GM21515 (cell line): ENCODE measurements at regions not wholly inside any gene's neighbourhood (a gene's known extent, or its start where the extent isn't known, plus 50 kb on each side); places are given as distances from the start of the nearest gene placed in this dataset.
"Not testable (repeated sequence)": the region's sequence is repeated elsewhere in the genome, so short reads cannot be mapped to it uniquely, and the experiment has no call there.

Source experiments
- ATAC-seq: cut with Tn5 transposase; IDR thresholded peaks from one replicate; pipeline ENCODE4 v1.9.1; 2021; ENCODE audit not compliant: unreplicated experiment

DNA sequence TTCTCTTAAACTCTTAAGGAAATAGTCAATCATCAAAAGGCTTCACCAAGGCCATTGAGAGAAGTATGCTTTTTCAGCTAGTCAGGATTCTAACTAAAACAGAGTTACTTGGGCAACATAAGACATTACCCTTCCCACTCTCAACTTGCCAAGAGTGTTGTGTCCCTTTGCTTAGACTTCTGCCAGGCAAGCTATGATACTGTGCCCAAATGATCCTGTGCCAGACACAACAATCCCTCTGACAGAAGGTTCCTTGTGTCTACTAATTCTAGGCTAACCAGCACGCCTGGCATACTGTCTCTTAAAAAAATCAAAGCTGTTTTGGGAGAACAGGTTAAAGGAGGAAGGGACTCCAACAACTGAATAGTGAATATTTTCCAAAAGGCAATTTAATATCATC, 750.6 kb downstream of the CDY1 start:
- not testable (repeated sequence) for ATAC-seq

DNA sequence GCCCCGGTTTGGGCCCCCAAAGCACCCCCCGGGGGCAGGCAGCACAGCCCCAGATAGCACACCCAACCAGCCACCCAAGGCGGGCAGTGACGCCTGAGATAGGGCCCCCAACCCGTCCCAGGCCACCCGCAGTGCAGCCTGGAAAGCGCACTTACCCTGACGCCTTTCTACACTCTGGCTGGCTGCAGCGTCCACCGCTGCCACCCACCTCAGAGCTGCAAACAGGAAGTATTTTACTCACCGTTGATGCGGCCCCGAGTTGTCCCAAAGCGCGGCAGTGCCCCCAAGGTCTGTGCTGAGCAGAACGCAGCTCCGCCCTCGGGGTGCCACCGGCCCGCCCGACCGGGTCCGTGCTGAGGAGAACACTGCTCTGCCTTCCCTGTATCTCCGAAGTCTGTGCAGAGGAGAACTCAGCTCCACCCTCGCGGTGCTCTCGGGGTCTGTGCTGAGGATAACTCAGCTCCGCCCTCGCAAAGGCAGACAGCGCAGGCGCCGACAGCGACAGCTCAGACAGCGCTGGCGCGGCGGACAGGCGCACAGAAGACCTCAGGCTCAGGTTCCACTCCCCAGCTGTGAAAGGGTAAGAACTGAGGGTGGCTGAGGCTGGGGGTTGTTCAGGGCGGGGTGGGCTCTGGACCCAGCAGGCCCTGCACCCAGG, 786.9 kb downstream of the CDY1 start:
- no peak for ATAC-seq

DNA sequence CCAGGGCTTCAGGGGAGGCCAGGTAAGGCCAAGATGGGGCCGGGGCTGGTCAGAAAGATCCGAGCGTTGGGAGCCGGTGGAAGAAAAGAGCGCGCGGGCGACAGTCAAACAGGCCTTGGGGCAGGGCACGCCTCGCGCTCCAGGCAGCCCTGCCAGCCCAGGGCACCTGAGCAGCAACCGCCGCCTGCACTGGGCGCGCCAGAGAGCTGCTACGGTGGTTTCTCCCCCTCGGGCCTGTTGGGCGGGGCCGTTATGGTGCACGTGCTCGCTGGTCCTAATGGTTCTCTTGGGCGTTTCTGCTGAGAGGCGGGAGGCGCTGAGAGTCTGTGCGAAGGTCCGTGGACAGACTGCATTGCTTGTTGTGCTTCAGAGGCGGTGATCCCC, 787.4 kb downstream of the CDY1 start:
- no peak for ATAC-seq
